GM12875 (cell line): ENCODE measurements at regions not wholly inside any gene's neighbourhood (a gene's known extent, or its start where the extent isn't known, plus 50 kb on each side); places are given as distances from the start of the nearest gene placed in this dataset.

ENCODE experiments used
- H3K4me3 ChIP-seq: one replicate; pipeline ENCODE4 v1.5.1; 2011; ENCODE audit warnings: low read depth, low read length, control low read depth
- CTCF ChIP-seq: IDR thresholded peaks from 2 replicates; pipeline ENCODE4 v1.5.1; 2011; ENCODE audit warnings: low read depth, mild to moderate bottlenecking, control low read depth, inconsistent platforms, low read length, moderate library complexity, borderline replicate concordance; ENCODE audit not compliant: insufficient read depth

GRCh38 chr4:15270201-15270600, 157.6 kb upstream of the C1QTNF7 start:
- no peak overlapping the region for H3K4me3 ChIP-seq
- no peak for TF ChIP-seq CTCF

GRCh38 chr4:15286041-15286440, 141.8 kb upstream of the C1QTNF7 start:
- TF ChIP-seq CTCF: no peak
- H3K4me3 ChIP-seq: no peak overlapping the region

GRCh38 chr4:15291122-15291521, 136.7 kb upstream of the C1QTNF7 start:
- TF ChIP-seq CTCF: no peak
- H3K4me3 ChIP-seq: no peak overlapping the region

GRCh38 chr4:15293711-15294110, 134.1 kb upstream of the C1QTNF7 start:
- no peak for TF ChIP-seq CTCF
- no peak overlapping the region for H3K4me3 ChIP-seq

- no peak for TF ChIP-seq CTCF
- no peak overlapping the region for H3K4me3 ChIP-seq
Observed at GRCh38 chr4:15294202-15294601, 133.6 kb upstream of the C1QTNF7 start.

GRCh38 chr4:15294832-15295231, 133.0 kb upstream of the C1QTNF7 start:
- H3K4me3 ChIP-seq: no peak overlapping the region
- no peak for TF ChIP-seq CTCF

GRCh38 chr4:15295421-15296162, 132.2 kb upstream of the C1QTNF7 start:
- TF ChIP-seq CTCF: no peak
- H3K4me3 ChIP-seq: no peak overlapping the region
